ENCODE measurements at regions not wholly inside any gene's neighbourhood (a gene's known extent, or its start where the extent isn't known, plus 50 kb on each side); places are given as distances from the start of the nearest gene placed in this dataset.

- Histone ChIP-seq H3K27ac (ENCODE audit: low read depth in 1 of 3, low read length in 2 of 3) (no peak overlapping the region), H3K9me3 (ENCODE audit: control insufficient read depth in 2 of 2, insufficient read depth in 1 of 2, low read depth in 1 of 2, low read length in 1 of 2) (no peaks in the 10 kb centered on the region), H3K27me3 (ENCODE audit: control insufficient read depth in 3 of 3, insufficient read depth in 3 of 3, low read length in 3 of 3) (no peaks in the 10 kb centered on the region), H3K4me3 (ENCODE audit: low read depth in 1 of 3, low read length in 3 of 3) (no peak overlapping the region), H3K36me3 (ENCODE audit: control insufficient read depth in 3 of 3, insufficient read depth in 2 of 3, low read depth in 1 of 3, low read length in 3 of 3) (no peaks in the 10 kb centered on the region), H3K4me1 (ENCODE audit: control insufficient read depth in 3 of 3, insufficient read depth in 2 of 3, low read depth in 1 of 3, low read length in 2 of 3) (no peaks in the 10 kb centered on the region)
- 84 to 86% (median 84%) methylated on average over 2 of the region's 2 CpGs for WGBS, 3 donors
- DNase-seq (no peak), FAIRE-seq (no peak)
Measured at GRCh38 chr13:74761801-74762757, 627.9 kb upstream of the KLF12 start.

- H3K27ac ChIP-seq (ENCODE audit: low read depth in 1 of 3, low read length in 2 of 3) = no peak overlapping the region
- 19 to 44% (median 29%) methylated on average over 1 of the region's 1 CpG for WGBS, 3 donors
- FAIRE-seq (no peak), DNase-seq (no peak)
- no peaks in the 10 kb centered on the region for H3K36me3 ChIP-seq (ENCODE audit: control insufficient read depth in 3 of 3, insufficient read depth in 2 of 3, low read depth in 1 of 3, low read length in 3 of 3)
- H3K27me3 ChIP-seq (ENCODE audit: control insufficient read depth in 3 of 3, insufficient read depth in 3 of 3, low read length in 3 of 3) = no peaks in the 10 kb centered on the region
- no peak overlapping the region for H3K4me3 ChIP-seq (ENCODE audit: low read depth in 1 of 3, low read length in 3 of 3)
- H3K4me1 ChIP-seq (ENCODE audit: control insufficient read depth in 3 of 3, insufficient read depth in 2 of 3, low read depth in 1 of 3, low read length in 2 of 3) = no peaks in the 10 kb centered on the region
- no peaks in the 10 kb centered on the region for H3K9me3 ChIP-seq (ENCODE audit: control insufficient read depth in 2 of 2, insufficient read depth in 1 of 2, low read depth in 1 of 2, low read length in 1 of 2)
Measured at GRCh38 chr13:74758188-74758587, 624.0 kb upstream of the KLF12 start.

- no peak overlapping the region for H3K4me3 ChIP-seq (ENCODE audit: low read depth in 1 of 3, low read length in 3 of 3)
- FAIRE-seq (no peak), DNase-seq (no peak)
- 61 to 82% (median 72%) methylated on average over 2 of the region's 2 CpGs for WGBS, 3 donors
- H3K36me3 ChIP-seq (ENCODE audit: control insufficient read depth in 3 of 3, insufficient read depth in 2 of 3, low read depth in 1 of 3, low read length in 3 of 3) = no peaks in the 10 kb centered on the region
- H3K4me1 ChIP-seq (ENCODE audit: control insufficient read depth in 3 of 3, insufficient read depth in 2 of 3, low read depth in 1 of 3, low read length in 2 of 3) = no peaks in the 10 kb centered on the region
- no peaks in the 10 kb centered on the region for H3K27me3 ChIP-seq (ENCODE audit: control insufficient read depth in 3 of 3, insufficient read depth in 3 of 3, low read length in 3 of 3)
- H3K9me3 ChIP-seq (ENCODE audit: control insufficient read depth in 2 of 2, insufficient read depth in 1 of 2, low read depth in 1 of 2, low read length in 1 of 2) = peaks cover 0 to 2% of the 10 kb centered on the region in 2 donors
- no peak overlapping the region for H3K27ac ChIP-seq (ENCODE audit: low read depth in 1 of 3, low read length in 2 of 3)
Measured at GRCh38 chr13:74755065-74755464, 620.9 kb upstream of the KLF12 start.

- WGBS, 3 donors = 76 to 89% (median 80%) methylated on average over 5 of the region's 5 CpGs
- H3K4me1 ChIP-seq (ENCODE audit: control insufficient read depth in 3 of 3, insufficient read depth in 2 of 3, low read depth in 1 of 3, low read length in 2 of 3) = no peaks in the 10 kb centered on the region
- no peak overlapping the region for H3K4me3 ChIP-seq (ENCODE audit: low read depth in 1 of 3, low read length in 3 of 3)
- H3K36me3 ChIP-seq (ENCODE audit: control insufficient read depth in 3 of 3, insufficient read depth in 2 of 3, low read depth in 1 of 3, low read length in 3 of 3) = no peaks in the 10 kb centered on the region
- no peak overlapping the region for H3K27ac ChIP-seq (ENCODE audit: low read depth in 1 of 3, low read length in 2 of 3)
- peaks cover 0 to 2% of the 10 kb centered on the region in 2 donors for H3K9me3 ChIP-seq (ENCODE audit: control insufficient read depth in 2 of 2, insufficient read depth in 1 of 2, low read depth in 1 of 2, low read length in 1 of 2)
- FAIRE-seq (no peak), DNase-seq (no peak)
- no peaks in the 10 kb centered on the region for H3K27me3 ChIP-seq (ENCODE audit: control insufficient read depth in 3 of 3, insufficient read depth in 3 of 3, low read length in 3 of 3)
Measured at GRCh38 chr13:74751739-74752138, 617.5 kb upstream of the KLF12 start.

DNA sequence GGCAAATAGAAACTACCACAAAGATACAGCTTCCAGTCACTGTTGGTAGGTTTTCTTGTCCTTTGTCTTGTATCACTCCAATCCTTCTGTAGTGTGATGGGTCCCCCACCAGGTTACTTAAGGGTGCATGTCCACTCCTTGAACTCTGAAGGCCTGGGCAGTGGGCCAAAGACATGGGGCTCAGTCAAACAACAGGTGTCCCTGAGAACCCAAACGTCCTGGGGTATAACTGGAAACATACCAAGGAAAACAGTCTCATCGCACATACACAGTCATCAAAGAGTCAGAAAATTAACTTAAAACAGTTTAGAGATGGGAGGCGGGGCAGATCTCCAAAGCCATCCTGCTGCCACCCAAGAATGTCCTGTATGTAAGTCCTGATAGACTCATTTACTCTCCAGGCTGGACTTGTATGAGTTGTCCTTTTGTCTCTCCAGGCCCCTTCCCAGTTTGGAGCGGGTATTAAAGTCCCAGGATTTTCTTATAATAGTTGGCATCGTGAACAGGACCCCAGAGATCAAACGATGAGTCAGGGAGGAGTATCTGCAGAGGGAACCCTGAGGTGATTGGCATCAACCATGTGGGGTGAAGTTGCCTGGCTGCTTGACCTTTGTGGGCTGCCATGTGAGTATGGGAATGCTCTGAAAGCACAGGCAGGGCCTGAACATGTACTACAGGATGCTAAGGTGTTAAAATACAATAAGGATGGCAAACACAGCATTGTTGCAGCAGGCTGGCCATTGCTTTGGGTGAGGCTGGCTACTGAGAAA lies 613.2 kb upstream of the KLF12 start:
- Histone ChIP-seq H3K36me3 (ENCODE audit: control insufficient read depth in 3 of 3, insufficient read depth in 2 of 3, low read depth in 1 of 3, low read length in 3 of 3) (no peaks in the 10 kb centered on the region), H3K27ac (ENCODE audit: low read depth in 1 of 3, low read length in 2 of 3) (no peak overlapping the region)

DNA sequence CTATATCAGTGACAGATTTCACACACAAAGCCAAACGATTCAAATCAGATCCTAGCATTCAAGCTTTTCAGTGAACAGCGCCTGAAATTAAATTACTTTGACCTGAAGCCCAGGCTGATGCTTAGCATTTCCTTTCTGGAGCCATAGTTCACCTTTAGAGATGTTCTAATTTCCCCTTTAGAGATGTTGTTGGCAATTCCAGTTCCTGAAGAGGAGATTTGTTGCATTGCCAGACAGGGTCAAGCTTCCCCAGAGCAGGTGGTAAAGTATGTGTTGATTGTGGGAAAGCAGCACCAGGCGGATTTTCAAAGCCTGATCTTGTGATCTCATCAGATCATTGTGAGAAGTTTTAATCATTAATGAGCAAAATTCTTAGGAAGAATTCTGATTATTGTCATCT lies 609.8 kb upstream of the KLF12 start:
- Histone ChIP-seq H3K27ac (ENCODE audit: low read depth in 1 of 3, low read length in 2 of 3) (no peak overlapping the region), H3K9me3 (ENCODE audit: control insufficient read depth in 2 of 2, insufficient read depth in 1 of 2, low read depth in 1 of 2, low read length in 1 of 2) (no peaks in the 10 kb centered on the region), H3K27me3 (ENCODE audit: control insufficient read depth in 3 of 3, insufficient read depth in 3 of 3, low read length in 3 of 3) (no peaks in the 10 kb centered on the region), H3K4me1 (ENCODE audit: control insufficient read depth in 3 of 3, insufficient read depth in 2 of 3, low read depth in 1 of 3, low read length in 2 of 3) (no peaks in the 10 kb centered on the region), H3K36me3 (ENCODE audit: control insufficient read depth in 3 of 3, insufficient read depth in 2 of 3, low read depth in 1 of 3, low read length in 3 of 3) (no peaks in the 10 kb centered on the region), H3K4me3 (ENCODE audit: low read depth in 1 of 3, low read length in 3 of 3) (no peak overlapping the region)
- no peak for FAIRE-seq
- WGBS, 3 donors = 60 to 71% (median 62%) methylated on average over 3 of the region's 3 CpGs
- DNase-seq = no peak

More for the DNA sequence above, 613.2 kb upstream of the KLF12 start:
- FAIRE-seq (no peak), DNase-seq (no peak)
- Histone ChIP-seq H3K9me3 (ENCODE audit: control insufficient read depth in 2 of 2, insufficient read depth in 1 of 2, low read depth in 1 of 2, low read length in 1 of 2) (peaks cover 0 to 2% of the 10 kb centered on the region in 2 donors), H3K4me3 (ENCODE audit: low read depth in 1 of 3, low read length in 3 of 3) (no peak overlapping the region), H3K27me3 (ENCODE audit: control insufficient read depth in 3 of 3, insufficient read depth in 3 of 3, low read length in 3 of 3) (no peaks in the 10 kb centered on the region), H3K4me1 (ENCODE audit: control insufficient read depth in 3 of 3, insufficient read depth in 2 of 3, low read depth in 1 of 3, low read length in 2 of 3) (no peaks in the 10 kb centered on the region)
- WGBS, 3 donors = 61 to 75% (median 65%) methylated on average over 6 of the region's 6 CpGs

GRCh38 chr13:74741732-74742131 lies 607.5 kb upstream of the KLF12 start:
- DNase-seq (no peak), FAIRE-seq (no peak)
- no peak overlapping the region for H3K4me3 ChIP-seq (ENCODE audit: low read depth in 1 of 3, low read length in 3 of 3)
- H3K9me3 ChIP-seq (ENCODE audit: control insufficient read depth in 2 of 2, insufficient read depth in 1 of 2, low read depth in 1 of 2, low read length in 1 of 2) = no peaks in the 10 kb centered on the region
- H3K4me1 ChIP-seq (ENCODE audit: control insufficient read depth in 3 of 3, insufficient read depth in 2 of 3, low read depth in 1 of 3, low read length in 2 of 3) = no peaks in the 10 kb centered on the region
- WGBS, 3 donors = 82 to 86% (median 85%) methylated on average over 3 of the region's 3 CpGs
- no peaks in the 10 kb centered on the region for H3K36me3 ChIP-seq (ENCODE audit: control insufficient read depth in 3 of 3, insufficient read depth in 2 of 3, low read depth in 1 of 3, low read length in 3 of 3)
- H3K27me3 ChIP-seq (ENCODE audit: control insufficient read depth in 3 of 3, insufficient read depth in 3 of 3, low read length in 3 of 3) = no peaks in the 10 kb centered on the region
- H3K27ac ChIP-seq (ENCODE audit: low read depth in 1 of 3, low read length in 2 of 3) = no peak overlapping the region

DNA sequence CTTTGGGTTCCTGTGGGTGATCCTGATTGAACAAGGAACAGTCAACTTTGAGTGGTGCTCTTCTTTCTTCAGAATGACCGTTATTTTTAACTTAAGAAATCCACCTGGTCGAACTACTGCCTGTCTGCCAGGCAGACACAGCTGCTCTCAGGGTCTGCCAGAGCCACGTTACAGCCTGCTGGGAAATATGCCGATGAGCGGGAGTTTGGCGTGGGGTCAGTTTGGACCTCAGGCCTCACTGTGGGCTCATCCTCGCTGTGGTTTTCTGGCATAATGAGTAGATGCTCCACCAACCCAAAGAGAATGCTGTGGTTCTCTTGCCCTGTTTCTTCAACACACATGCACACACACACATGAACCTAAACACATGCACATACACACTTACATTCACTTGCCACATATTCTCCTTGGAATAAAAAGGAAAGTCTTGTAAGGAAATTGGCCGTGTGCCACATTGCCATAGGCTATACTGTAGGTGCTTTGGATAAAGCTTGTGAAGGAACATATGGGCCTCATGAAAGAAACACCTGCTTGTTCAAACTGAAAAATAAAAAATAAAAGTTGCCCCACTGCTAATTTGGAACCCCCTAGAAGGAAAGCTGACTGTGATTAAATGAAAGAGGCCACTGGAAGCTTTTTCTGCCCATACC lies 598.7 kb upstream of the KLF12 start:
- 77 to 85% (median 81%) methylated on average over 8 of the region's 8 CpGs for WGBS, 3 donors
- FAIRE-seq = no peak

More for the DNA sequence above, 598.7 kb upstream of the KLF12 start:
- no peak for DNase-seq
- Histone ChIP-seq H3K9me3 (ENCODE audit: control insufficient read depth in 2 of 2, insufficient read depth in 1 of 2, low read depth in 1 of 2, low read length in 1 of 2) (no peaks in the 10 kb centered on the region), H3K27me3 (ENCODE audit: control insufficient read depth in 3 of 3, insufficient read depth in 3 of 3, low read length in 3 of 3) (no peaks in the 10 kb centered on the region), H3K27ac (ENCODE audit: low read depth in 1 of 3, low read length in 2 of 3) (no peak overlapping the region), H3K36me3 (ENCODE audit: control insufficient read depth in 3 of 3, insufficient read depth in 2 of 3, low read depth in 1 of 3, low read length in 3 of 3) (no peaks in the 10 kb centered on the region), H3K4me1 (ENCODE audit: control insufficient read depth in 3 of 3, insufficient read depth in 2 of 3, low read depth in 1 of 3, low read length in 2 of 3) (no peaks in the 10 kb centered on the region), H3K4me3 (ENCODE audit: low read depth in 1 of 3, low read length in 3 of 3) (no peak overlapping the region)
